ENCODE measurements at regions not wholly inside any gene's neighbourhood (a gene's known extent, or its start where the extent isn't known, plus 50 kb on each side); places are given as distances from the start of the nearest gene placed in this dataset.
"Not testable (repeated sequence)": the region's sequence is repeated elsewhere in the genome, so short reads cannot be mapped to it uniquely, and the experiment has no call there.

DNA sequence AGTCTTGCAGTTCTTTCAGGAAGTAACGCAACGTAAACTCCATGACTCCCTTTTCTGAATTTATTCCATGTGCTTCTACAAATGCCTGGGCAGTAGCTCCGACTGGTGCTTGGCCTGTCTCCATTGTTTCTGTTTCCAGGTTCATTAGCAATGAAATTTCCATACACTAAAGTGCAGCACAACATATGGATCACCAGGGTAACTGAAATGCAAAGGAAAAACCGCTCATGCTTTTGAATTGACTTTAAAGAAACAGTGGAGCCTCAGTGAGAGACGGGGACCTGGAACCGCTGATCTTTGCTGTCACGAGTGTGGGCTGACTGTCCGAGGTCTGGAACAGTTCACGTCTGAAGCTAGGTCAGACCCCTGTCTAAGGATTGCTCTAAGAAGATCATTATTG lies 126.5 kb upstream of the IGFBP3 start:
- peaks cover 0 to 13% (median 7%) of the 10 kb centered on the region in 11 experiments; a peak in 13 of 22 replicates for H3K9me3 ChIP-seq (replicated peaks in 1 of 11)
- no peak overlapping the region for H3K9ac ChIP-seq
- TF ChIP-seq Cebpa-rat (IDR thresholded peaks at IDR 0.05), result no peak
- H3K36me3 ChIP-seq, result no peaks in the 10 kb centered on the region
- no peaks in the 10 kb centered on the region for H3K27me3 ChIP-seq
- H3K4me2 ChIP-seq, result no peak overlapping the region
- no peak overlapping the region for H3K4me3 ChIP-seq
- no peaks in the 10 kb centered on the region for H4K20me1 ChIP-seq
- H3K4me1 ChIP-seq, result no peaks in the 10 kb centered on the region
- no peak overlapping the region for H3K27ac ChIP-seq

DNA sequence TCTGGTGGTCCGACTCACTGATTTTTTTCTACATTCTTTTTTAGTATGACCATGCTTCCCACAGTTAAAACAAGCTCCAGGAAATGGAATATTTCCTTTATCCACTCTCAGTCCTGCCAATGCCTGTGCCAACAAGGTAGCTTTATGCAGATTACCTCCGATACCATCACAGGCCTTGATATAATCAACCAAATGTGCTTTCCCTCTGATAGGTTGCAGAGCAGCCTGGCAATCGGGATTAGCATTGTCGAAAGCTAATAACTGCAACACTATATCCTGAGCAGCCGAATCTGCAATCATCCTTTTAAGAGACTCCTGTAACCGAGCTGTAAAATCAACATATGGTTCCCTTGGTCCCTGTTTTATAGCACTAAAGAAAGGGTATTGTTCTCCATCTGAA lies 122.3 kb upstream of the IGFBP3 start:
- not testable (repeated sequence) for H3K9ac ChIP-seq, H4K20me1 ChIP-seq, H3K4me2 ChIP-seq, H3K27ac ChIP-seq, H3K4me1 ChIP-seq, H3K4me3 ChIP-seq, H3K36me3 ChIP-seq, H3K27me3 ChIP-seq
- H3K9me3 ChIP-seq (replicated peaks in 1 of 11), result peaks cover 0 to 13% (median 7%) of the 10 kb centered on the region in 11 experiments; a peak in 13 of 22 replicates

DNA sequence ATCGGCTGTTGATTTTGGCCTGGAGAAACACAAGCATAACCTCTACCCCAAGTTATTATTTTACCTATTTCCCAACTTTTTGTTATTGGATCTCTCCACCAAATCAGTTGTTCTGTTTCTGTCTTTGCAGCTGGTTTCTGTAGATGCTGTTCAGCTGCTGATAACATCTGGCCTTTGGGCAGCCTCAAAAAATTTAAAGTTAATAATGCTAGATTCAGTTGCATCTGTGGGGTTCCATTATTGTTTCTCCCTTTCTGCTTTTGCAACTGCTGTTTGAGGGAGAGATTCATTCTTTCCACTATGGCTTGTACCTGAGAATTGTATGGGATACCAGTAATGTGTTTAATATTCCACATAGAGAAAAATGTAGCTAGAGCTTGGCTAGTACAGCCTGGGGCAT lies 118.7 kb upstream of the IGFBP3 start:
- H3K4me1 ChIP-seq, H3K27ac ChIP-seq, H3K4me2 ChIP-seq, H3K9ac ChIP-seq, H4K20me1 ChIP-seq, H3K4me3 ChIP-seq, H3K27me3 ChIP-seq, H3K36me3 ChIP-seq: not testable (repeated sequence)
- H3K9me3 ChIP-seq (replicated peaks in 1 of 11), result peaks cover 0 to 13% (median 7%) of the 10 kb centered on the region in 11 experiments; a peak in 13 of 22 replicates

DNA sequence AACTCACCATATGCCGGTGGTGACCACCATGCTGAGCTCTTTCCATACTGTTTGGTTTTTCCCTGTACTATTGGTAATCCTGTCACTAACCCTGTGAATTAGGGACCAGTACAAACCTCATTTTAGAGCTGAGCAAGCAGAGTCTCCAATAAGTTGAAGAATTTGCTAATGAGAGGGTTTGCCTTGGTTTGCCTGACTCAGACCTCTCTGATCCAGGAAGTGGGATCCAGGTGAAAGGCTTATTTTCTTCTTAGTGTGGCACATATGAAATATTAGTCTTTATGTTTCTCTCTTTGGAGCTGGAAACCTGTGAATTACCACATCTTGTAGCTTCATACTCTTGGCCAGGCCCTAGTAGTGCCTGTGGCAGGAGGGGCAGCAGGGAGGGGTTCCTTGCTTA lies 114.1 kb upstream of the IGFBP3 start:
- H3K9ac ChIP-seq, result no peak overlapping the region
- no peak overlapping the region for H3K27ac ChIP-seq

GRCh38 chr7:46034056-46034768 lies 113.1 kb upstream of the IGFBP3 start:
- no peak overlapping the region for H3K4me3 ChIP-seq
- no peaks in the 10 kb centered on the region for H3K36me3 ChIP-seq
- H3K27ac ChIP-seq, result no peak overlapping the region
- TF ChIP-seq Cebpa-rat (IDR thresholded peaks at IDR 0.05), result no peak
- no peak overlapping the region for H3K9ac ChIP-seq
- H3K9me3 ChIP-seq (replicated peaks in 1 of 11), result no peaks in the 10 kb centered on the region
- H3K27me3 ChIP-seq, result no peaks in the 10 kb centered on the region
- H3K4me2 ChIP-seq, result no peak overlapping the region
- no peaks in the 10 kb centered on the region for H4K20me1 ChIP-seq
- 0 out of 20 replicates have a peak, but pooled peaks cover 0 to 5% (median 0%) of the 10 kb centered on the region in 10 experiments for H3K4me1 ChIP-seq

More for the DNA sequence above, 114.1 kb upstream of the IGFBP3 start:
- no peaks in the 10 kb centered on the region for H4K20me1 ChIP-seq
- no peaks in the 10 kb centered on the region for H3K36me3 ChIP-seq
- no peak overlapping the region for H3K4me3 ChIP-seq
- no peaks in the 10 kb centered on the region for H3K27me3 ChIP-seq
- no peaks in the 10 kb centered on the region for H3K9me3 ChIP-seq (replicated peaks in 1 of 11)
- H3K4me2 ChIP-seq, result no peak overlapping the region
- no peak for TF ChIP-seq Cebpa-rat (IDR thresholded peaks at IDR 0.05)
- 0 out of 20 replicates have a peak, but pooled peaks cover 0 to 5% (median 0%) of the 10 kb centered on the region in 10 experiments for H3K4me1 ChIP-seq

- no peak for TF ChIP-seq Cebpa-rat (IDR thresholded peaks at IDR 0.05)
- Histone ChIP-seq H3K27me3 (no peaks in the 10 kb centered on the region), H4K20me1 (no peaks in the 10 kb centered on the region), H3K9ac (no peak overlapping the region), H3K4me3 (no peak overlapping the region), H3K27ac (no peak overlapping the region), H3K9me3 (replicated peaks in 1 of 11) (no peaks in the 10 kb centered on the region), H3K36me3 (no peaks in the 10 kb centered on the region), H3K4me1 (0 out of 20 replicates have a peak, but pooled peaks cover 0 to 5% (median 0%) of the 10 kb centered on the region in 10 experiments), H3K4me2 (no peak overlapping the region)
Observed at GRCh38 chr7:46033592-46033991, 112.5 kb upstream of the IGFBP3 start.

DNA sequence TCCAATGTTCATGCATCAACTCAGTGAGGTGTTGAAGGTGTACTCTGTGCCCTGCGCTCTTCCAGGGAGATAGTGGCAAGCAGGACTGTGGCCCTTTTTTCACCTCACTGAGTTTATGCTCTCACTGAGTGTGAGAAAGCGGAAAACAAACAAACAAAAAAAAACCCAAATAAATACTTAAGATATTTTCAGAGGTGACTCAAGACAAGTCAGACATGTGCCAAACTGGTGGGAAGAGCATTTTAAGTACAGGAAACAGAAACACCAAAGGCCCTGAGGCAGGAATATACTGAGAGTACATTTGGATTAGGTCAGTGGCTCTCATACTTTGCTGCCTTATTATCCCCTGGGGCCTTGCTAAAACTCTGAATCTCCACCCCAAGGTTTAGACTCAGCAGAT lies 111.9 kb upstream of the IGFBP3 start:
- Histone ChIP-seq H3K27me3 (no peaks in the 10 kb centered on the region), H3K27ac (no peak overlapping the region), H3K4me3 (no peak overlapping the region), H4K20me1 (no peaks in the 10 kb centered on the region), H3K9me3 (replicated peaks in 1 of 11) (no peaks in the 10 kb centered on the region), H3K9ac (no peak overlapping the region), H3K4me1 (0 out of 20 replicates have a peak, but pooled peaks cover 0 to 5% (median 0%) of the 10 kb centered on the region in 10 experiments), H3K4me2 (no peak overlapping the region), H3K36me3 (no peaks in the 10 kb centered on the region)
- no peak for TF ChIP-seq Cebpa-rat (IDR thresholded peaks at IDR 0.05)

DNA sequence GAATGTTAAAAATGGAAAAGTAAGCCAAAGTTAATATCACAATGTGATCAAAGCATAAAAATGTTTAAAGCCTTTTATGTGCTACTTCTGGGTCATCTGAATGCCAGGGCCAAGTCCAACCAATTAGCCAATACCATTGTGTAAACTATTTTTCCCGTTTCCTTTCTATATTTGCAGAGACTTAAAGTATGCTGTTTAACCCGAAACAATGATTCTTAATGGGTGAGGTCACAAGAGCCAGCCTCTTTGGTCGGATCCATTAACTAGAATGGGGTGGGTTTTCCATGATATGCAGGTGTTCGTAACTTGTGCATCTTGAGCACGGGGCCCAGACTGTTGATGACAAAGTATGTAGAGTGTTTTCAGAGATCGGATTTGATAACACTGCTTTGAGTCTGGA lies 111.3 kb upstream of the IGFBP3 start:
- H3K9ac ChIP-seq, result no peak overlapping the region
- H3K4me1 ChIP-seq, result peaks cover 0 to 5% (median 0%) of the 10 kb centered on the region in 10 experiments; a peak in 4 of 20 replicates
- no peaks in the 10 kb centered on the region for H3K36me3 ChIP-seq
- no peak overlapping the region for H3K4me2 ChIP-seq
- no peaks in the 10 kb centered on the region for H3K27me3 ChIP-seq
- no peaks in the 10 kb centered on the region for H3K9me3 ChIP-seq (replicated peaks in 1 of 11)
- no peaks in the 10 kb centered on the region for H4K20me1 ChIP-seq
- TF ChIP-seq Cebpa-rat (IDR thresholded peaks at IDR 0.05), result no peak
- H3K27ac ChIP-seq, result no peak overlapping the region
- no peak overlapping the region for H3K4me3 ChIP-seq

DNA sequence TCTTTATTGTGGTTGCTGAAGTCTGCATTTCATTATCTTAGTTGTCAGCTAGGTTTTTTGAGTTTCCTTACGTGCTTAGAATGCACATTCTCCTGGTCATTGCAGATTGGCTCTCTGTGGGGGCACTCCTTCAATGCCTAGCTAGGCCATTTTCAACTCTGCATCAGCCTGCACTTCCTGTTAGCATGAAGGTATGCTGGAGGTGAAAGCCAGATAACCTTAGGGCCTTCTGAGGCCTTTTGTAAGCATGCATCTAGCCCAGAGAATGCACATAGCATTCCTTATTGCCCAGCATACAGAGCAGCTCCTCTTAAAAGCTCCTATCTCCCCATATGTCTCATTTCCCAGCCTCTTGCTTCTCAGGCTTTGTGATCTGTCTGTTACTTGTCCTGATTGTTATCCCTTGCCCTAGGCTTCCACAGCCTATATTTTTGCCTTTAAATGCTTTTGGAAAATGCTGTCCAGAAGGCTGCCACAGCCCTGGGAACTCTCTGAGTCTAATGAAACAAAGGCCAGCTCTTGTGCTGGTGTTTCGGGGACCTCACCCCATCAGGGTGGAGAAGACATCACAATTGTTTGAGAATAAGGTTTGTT lies 108.1 kb upstream of the IGFBP3 start:
- Histone ChIP-seq H3K9ac (no peak overlapping the region), H4K20me1 (no peaks in the 10 kb centered on the region), H3K36me3 (no peaks in the 10 kb centered on the region), H3K4me3 (no peak overlapping the region), H3K9me3 (replicated peaks in 1 of 11) (no peaks in the 10 kb centered on the region), H3K4me1 (peaks cover 0 to 23% (median 0%) of the 10 kb centered on the region in 10 experiments; a peak in 6 of 20 replicates), H3K27ac (no peak overlapping the region), H3K4me2 (no peak overlapping the region; a peak in 1 of 22 replicates), H3K27me3 (no peaks in the 10 kb centered on the region)
- no peak for TF ChIP-seq Cebpa-rat (IDR thresholded peaks at IDR 0.05)

DNA sequence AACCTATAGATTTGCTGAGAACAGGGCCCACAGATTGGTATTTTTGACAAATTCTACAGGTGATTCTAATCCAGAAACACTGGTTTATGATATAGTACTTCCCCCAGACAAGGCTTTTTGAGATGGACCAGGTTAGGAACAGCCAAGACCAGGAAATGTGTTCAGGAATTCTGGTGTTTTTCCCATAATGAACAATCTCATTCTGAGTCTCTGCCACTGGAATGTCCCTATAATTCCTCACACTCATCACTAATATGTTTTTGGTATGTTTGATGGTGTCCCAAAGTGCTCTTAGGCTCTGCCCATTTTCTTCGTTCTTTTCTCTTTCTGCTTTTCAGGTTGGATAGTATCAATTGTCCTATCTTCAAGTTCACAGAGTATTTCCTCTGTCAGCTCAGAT lies 107.2 kb upstream of the IGFBP3 start:
- Histone ChIP-seq H3K36me3 (no peaks in the 10 kb centered on the region), H3K9ac (no peak overlapping the region), H3K4me1 (peaks cover 0 to 27% (median 0%) of the 10 kb centered on the region in 10 experiments; a peak in 6 of 20 replicates), H3K4me2 (no peak overlapping the region), H3K27ac (no peak overlapping the region), H4K20me1 (no peaks in the 10 kb centered on the region), H3K27me3 (no peaks in the 10 kb centered on the region), H3K9me3 (replicated peaks in 1 of 11) (no peaks in the 10 kb centered on the region), H3K4me3 (no peak overlapping the region)
- no peak for TF ChIP-seq Cebpa-rat (IDR thresholded peaks at IDR 0.05)
